HG03571 (cell line): ENCODE measurements at regions not wholly inside any gene's neighbourhood (a gene's known extent, or its start where the extent isn't known, plus 50 kb on each side); places are given as distances from the start of the nearest gene placed in this dataset.

Source experiments
- ATAC-seq: cut with Tn5 transposase; IDR thresholded peaks from one replicate; pipeline ENCODE4 v1.9.1; 2021; ENCODE audit not compliant: unreplicated experiment

DNA sequence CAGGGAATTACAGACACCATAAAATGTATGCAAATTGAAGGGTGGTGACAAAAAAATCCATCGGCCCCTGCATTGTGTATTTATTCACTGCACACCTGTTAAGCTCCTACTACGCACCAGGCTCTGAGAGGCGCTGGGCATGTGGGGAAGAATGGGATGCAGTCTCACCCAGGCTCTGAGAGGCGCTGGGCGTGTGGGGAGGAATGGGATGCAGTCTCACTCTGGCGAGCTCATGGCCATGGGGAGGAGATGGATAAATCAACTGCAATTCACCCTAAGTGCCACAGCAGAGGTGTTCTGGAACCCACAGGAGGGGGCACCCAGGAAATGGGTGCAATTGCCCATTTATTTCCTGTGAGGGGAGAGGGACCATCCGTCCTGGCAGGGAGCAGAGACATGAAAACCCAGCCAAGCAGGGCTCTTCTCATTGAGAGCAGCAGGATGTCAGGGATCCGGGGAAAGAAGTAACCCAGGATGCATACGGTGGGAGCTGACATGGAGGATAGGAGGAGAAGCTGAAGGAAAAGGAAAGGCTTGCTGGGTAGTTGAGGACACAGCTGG, 798.7 kb downstream of the TBC1D22A start:
- no peak for ATAC-seq

DNA sequence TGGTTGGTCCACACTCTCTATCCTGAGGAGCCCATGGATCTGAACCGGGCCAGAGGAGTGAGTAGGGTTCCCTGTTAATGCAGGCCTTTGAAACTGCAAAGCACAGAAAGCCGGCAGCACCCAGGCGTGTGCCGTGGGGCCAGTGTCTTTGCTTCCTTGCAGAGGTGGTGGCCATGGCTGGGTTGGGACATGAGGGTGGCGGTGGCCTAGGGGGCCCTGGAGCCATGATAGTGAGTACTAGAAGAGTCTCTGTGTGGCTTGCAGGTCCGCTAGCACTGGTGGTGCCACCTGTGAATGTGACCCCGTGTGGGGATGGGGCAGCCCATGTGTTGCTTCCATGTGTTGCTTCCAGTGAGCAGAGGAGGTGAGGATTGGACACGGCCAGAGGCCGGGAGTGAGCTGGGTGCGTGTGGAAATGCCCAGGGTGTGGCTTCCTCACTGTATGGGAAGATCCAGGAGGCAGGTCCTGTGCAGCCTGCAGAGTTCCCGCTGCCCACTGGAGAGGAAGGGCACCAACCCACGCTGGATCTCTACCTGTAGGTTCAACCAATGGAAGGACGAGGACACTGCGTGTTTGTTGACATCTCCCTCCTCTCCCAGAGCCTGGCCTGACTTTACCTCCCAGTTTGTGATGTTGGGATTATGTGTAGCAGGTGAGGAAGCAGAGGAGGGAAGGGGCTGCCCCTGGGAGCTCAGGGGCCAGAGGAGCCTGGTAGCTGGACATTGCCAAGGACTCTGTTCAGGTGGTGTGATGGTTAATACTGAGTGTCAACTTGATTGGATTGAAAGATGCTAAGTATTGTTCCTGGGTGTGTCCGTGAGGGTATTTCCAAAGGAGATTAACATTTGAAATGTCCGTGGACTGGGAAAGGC, 796.6 kb downstream of the TBC1D22A start:
- no peak for ATAC-seq

- no peak for ATAC-seq
Measured at GRCh38 chr22:47556473-47556872, 794.0 kb downstream of the TBC1D22A start.

DNA sequence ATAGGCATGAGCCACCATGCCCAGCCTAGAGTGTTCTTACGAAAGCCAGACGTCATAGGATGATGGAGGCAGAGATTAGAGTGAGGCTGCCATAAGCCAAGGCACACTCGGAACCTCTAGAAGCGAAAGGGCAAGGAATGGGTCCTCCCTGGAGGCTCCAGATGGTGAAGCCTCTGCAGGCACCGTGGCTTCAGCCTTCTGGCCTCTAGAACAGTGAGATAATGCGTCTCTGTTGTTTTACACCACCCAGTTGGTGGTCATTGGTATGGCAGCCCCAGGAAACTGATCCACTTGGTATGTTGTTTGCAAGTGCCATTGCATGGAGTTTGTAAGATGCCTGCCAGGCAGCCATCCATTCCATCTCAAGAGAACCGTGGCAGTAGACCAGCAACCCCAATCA, 791.0 kb downstream of the TBC1D22A start:
- ATAC-seq: no peak

GRCh38 chr22:47552541-47553205, 790.2 kb downstream of the TBC1D22A start:
- ATAC-seq: no peak

GRCh38 chr22:47552024-47552423, 789.6 kb downstream of the TBC1D22A start:
- ATAC-seq: no peak

- no peak for ATAC-seq
Measured at GRCh38 chr22:47551431-47551775, 789.0 kb downstream of the TBC1D22A start.

DNA sequence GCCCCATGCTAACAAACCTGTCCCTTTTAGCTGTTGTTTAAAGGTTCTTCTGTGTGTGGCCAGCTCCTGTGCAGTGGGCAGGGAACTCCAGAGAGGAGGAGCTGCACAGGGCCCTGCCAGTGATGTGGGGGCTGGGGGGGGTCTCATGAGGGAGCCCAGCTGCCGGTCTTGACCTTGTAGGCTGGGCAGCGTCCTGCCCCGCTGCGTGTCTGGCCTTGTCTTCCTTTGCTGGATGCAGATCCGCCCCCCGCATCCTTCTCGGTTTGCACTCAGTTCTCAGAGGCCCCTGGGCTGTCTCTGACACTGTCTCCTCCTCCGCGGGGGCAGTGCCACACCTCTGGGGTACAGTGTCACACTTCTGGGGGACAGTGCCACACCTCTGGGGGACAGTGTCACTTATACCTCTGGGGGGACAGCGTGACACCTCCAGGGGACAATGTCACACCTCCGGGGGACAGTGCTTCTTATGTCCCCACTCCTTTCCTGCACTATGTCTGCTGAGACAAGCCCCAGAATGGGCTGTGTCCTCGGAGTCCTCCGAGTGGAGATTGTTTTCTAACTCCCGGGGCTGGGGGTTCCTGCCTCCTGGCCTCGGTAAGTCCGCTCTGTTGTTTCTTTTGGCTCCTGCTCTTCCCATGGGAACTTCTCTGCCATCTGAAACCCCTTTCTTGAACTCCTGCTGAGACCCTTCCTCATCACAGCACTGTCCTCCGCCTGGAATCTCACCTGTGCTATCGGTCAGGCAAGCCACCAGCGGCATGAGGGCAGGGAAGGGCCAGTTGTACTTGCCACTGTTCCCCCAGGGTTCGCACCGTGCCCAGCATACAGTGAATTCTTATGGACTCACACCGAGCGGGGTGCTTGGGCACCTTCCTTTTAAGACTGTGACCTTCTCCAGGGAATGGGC, 788.3 kb downstream of the TBC1D22A start:
- no peak for ATAC-seq

- ATAC-seq: no peak
Measured at GRCh38 chr22:47549741-47550340, 787.4 kb downstream of the TBC1D22A start.

GRCh38 chr22:47548953-47549740, 786.7 kb downstream of the TBC1D22A start:
- no peak for ATAC-seq

DNA sequence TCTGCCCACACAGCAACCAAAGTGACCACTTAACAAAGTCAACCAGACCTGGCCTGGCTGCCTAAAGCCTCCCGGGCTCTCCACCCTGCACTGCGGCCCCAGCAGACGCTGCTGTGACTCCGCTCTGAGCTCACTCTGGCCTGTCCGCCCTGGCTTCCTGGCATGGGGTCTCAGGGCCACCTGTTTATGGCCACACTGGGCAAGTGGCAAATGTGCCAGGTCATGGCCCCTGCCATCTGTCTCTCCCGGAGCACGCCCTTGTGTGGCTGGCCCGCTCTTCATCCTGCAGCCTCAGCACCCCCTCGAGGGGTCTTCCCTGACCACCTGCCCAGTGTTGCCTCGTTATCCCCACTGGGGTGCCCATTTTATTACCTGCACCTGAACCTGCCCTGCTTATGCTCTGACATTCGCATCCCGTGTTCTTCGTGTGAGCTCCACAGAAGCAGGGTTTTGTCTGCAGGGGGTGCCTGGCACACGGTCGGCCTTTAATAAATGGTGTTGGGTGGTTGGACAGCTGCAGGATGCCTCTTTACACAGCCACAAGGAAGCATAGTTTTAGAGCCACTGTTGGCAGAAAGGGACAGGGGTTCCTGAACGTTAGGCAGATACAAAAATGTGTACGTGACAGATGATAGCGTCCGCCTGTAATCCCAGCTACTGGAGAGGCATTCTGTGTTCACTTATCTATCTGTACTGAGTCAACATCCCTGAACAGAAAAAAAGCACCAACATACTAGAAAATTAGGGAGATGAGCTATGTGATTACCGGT, 785.6 kb downstream of the TBC1D22A start:
- ATAC-seq: no peak

- ATAC-seq: no peak
Measured at GRCh38 chr22:47547239-47547661, 784.8 kb downstream of the TBC1D22A start.

- ATAC-seq: no peak
Measured at GRCh38 chr22:47544696-47545095, 782.2 kb downstream of the TBC1D22A start.

DNA sequence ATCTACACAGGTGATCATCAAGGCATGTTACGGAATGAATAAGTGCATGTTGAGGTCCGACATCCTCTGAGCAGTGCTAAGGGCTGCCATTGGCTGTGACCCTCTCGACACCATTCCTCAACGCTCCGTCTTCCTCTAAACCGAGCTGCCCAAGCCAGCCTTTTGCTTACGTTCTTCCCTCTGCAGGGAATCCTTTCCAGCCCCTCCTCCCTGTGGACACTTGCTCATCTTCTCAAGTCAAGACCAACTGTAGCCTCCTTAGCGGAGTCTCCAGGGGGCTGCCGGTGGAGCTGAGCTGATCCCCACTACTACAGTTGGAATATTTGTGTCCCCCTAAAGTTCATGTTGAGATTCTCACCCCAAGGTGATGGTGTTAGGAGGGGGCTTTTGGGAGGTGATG, 781.0 kb downstream of the TBC1D22A start:
- no peak for ATAC-seq

- ATAC-seq: no peak
Measured at GRCh38 chr22:47540011-47540410, 777.6 kb downstream of the TBC1D22A start.

DNA sequence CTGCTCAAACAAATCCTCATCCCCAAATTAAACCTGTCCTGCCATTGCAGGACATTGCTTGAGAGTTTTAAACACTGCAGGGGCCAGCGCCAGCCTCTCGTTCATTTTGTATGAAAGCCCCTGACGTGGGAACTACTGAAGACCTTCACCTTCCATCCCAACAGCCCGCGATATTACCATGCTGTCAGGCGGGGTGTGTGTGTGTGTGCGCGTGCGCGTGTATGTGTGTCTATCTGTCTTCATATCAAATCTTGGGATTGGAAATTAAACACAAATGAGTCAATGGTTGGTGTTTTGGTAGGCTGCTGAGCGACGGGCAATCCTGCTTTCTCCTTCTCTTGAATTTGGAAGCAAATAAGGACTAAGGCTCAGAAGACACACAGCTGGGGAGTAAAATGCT, 776.9 kb downstream of the TBC1D22A start:
- no peak for ATAC-seq

- no peak for ATAC-seq
Measured at GRCh38 chr22:47535681-47536080, 773.2 kb downstream of the TBC1D22A start.

DNA sequence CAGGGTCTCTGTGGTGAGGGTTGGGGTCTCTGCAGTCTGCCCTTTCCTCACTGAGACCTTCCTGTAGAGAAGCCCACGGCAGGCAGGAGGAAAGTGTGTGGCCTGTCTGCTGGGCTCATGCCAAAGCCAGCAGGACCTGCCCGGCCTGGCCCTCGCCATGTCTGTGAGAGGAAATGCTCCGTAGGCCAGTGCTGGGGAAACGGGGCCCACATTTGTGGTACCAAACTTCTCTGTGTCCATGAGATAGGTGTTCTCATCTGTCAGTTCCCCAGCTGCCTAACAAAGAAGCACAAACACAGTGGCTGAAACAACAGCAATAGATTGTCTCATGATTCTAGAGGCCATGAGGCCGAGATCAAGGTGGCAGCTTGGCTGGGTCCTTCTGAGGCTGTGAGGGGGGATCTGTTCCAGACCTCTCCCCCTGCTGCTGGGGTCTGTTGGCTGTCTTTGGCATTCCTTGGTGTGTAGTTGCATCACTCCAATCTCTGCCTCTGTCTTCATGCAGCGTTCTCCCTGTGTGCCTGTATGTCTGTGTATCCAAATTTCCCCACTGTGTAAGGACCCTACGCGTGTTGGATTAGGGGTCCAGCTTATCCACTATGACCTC, 772.5 kb downstream of the TBC1D22A start:
- no peak for ATAC-seq
